ENCODE measurements at regions not wholly inside any gene's neighbourhood (a gene's known extent, or its start where the extent isn't known, plus 50 kb on each side); places are given as distances from the start of the nearest gene placed in this dataset.

- TF ChIP-seq CTCF (IDR thresholded peaks at IDR 0.05) (no peak), SIN3A (IDR thresholded peaks at IDR 0.05; ENCODE audit: borderline replicate concordance, insufficient read depth, low read depth, low read length) (no peak), REST (IDR thresholded peaks at IDR 0.05; ENCODE audit: insufficient read depth in 1 of 2, low read depth in 2 of 2, low read length in 1 of 2) (no peak)
Measured at GRCh38 chr1:191685669-191686068, 472.6 kb upstream of the RGS18 start.
